Uterus (tissue), 2 donors: ENCODE measurements at regions not wholly inside any gene's neighbourhood (a gene's known extent, or its start where the extent isn't known, plus 50 kb on each side); places are given as distances from the start of the nearest gene placed in this dataset.

Experiments used
- CTCF ChIP-seq, 4 experiments: fragments of 200-600 bp in 2 of 4; fragments of 450-650 bp in 2 of 4; sonication (generic) in 2 of 4; IDR thresholded peaks; one replicate each; pipeline ENCODE4 v1.5.1; 2016 to 2019; ENCODE audit warnings: antibody characterized with exemption in 4 of 4, mild to moderate bottlenecking in 2 of 4, moderate library complexity in 1 of 4
- POLR2A ChIP-seq, 2 donors: fragments of 450-650 bp; IDR thresholded peaks; one replicate each; pipeline ENCODE4 v1.6.1; 2016; ENCODE audit warnings: antibody characterized with exemption in 2 of 2, mild to moderate bottlenecking in 1 of 2, moderate library complexity in 1 of 2

GRCh38 chr5:128762661-128763306 is 202.5 kb upstream of the SLC27A6 start:
- TF ChIP-seq CTCF (IDR thresholded peaks at IDR 0.05) (no peak), POLR2A (IDR thresholded peaks at IDR 0.05) (no peak)
